CD14-positive monocyte (primary cell): ENCODE measurements at regions not wholly inside any gene's neighbourhood (a gene's known extent, or its start where the extent isn't known, plus 50 kb on each side); places are given as distances from the start of the nearest gene placed in this dataset.
A peak's percentile ranks its signal among the peaks of the same experiment; 100 is the strongest.

Experiments
- DNase-seq, 3 donors: peaks; one replicate each; pipeline ENCODE4 v3.0.0-alpha.2; 2011 to 2022
- H2AFZ ChIP-seq: 2 replicates; pipeline ENCODE4 v1.6.0; 2012; ENCODE audit warnings: mild to moderate bottlenecking, low read depth, low read length, inconsistent platforms; ENCODE audit not compliant: insufficient read depth, poor library complexity, severe bottlenecking
- H3K27ac ChIP-seq, 2 donors: 1 replicate in 1 of 2; 2 replicates in 1 of 2; pipeline ENCODE4 v1.5.1; 2012 to 2013; ENCODE audit warnings: low read length in 2 of 2, control low read depth in 1 of 2, inconsistent platforms in 1 of 2, low read depth in 1 of 2, mild to moderate bottlenecking in 1 of 2
- H3K27me3 ChIP-seq, 2 donors: one replicate each; pipeline versions ENCODE4 v1.6.0 to v1.6.1; 2011 to 2013; ENCODE audit warnings: low read length in 2 of 2; ENCODE audit not compliant: control insufficient read depth in 2 of 2, insufficient read depth in 2 of 2
- H3K36me3 ChIP-seq, 2 donors: replicated peaks in 1 of 2; 1 replicate in 1 of 2; 2 replicates in 1 of 2; pipeline versions ENCODE4 v1.5.1 to v1.6.1; 2012 to 2013; ENCODE audit warnings: low read length in 2 of 2, control low read depth in 1 of 2, inconsistent platforms in 1 of 2, mild to moderate bottlenecking in 1 of 2; ENCODE audit not compliant: insufficient read depth in 2 of 2, control insufficient read depth in 1 of 2
- H3K4me1 ChIP-seq, 2 donors: 1 replicate in 1 of 2; 2 replicates in 1 of 2; pipeline versions ENCODE4 v1.5.1 to v1.6.1; 2012 to 2013; ENCODE audit warnings: low read length in 2 of 2, control low read depth in 1 of 2, inconsistent platforms in 1 of 2, mild to moderate bottlenecking in 1 of 2, moderate library complexity in 1 of 2; ENCODE audit not compliant: insufficient read depth in 2 of 2, control insufficient read depth in 1 of 2
- H3K4me2 ChIP-seq: replicated peaks from 2 replicates; pipeline ENCODE3; 2012; ENCODE audit warnings: low read length, moderate library complexity, mild to moderate bottlenecking; ENCODE audit not compliant: poor library complexity, severe bottlenecking; ENCODE audit errors: extremely low read depth
- H3K4me3 ChIP-seq, 3 experiments: fragments of 200-600 bp in 1 of 3; sonication (generic) in 1 of 3; replicated peaks in 1 of 3; 1 replicate in 2 of 3; 2 replicates in 1 of 3; pipeline ENCODE4 v1.5.1; 2011 to 2013; ENCODE audit warnings: low read length in 3 of 3, mild to moderate bottlenecking in 3 of 3, control low read depth in 2 of 3, low read depth in 2 of 3, inconsistent platforms in 1 of 3, moderate library complexity in 1 of 3
- H3K79me2 ChIP-seq: 2 replicates; pipeline ENCODE4 v1.6.0; 2012; ENCODE audit warnings: mild to moderate bottlenecking, control low read depth, inconsistent platforms, low read length, moderate library complexity; ENCODE audit not compliant: insufficient read depth
- H3K9ac ChIP-seq: 2 replicates; pipeline ENCODE4 v1.6.0; 2017; ENCODE audit warnings: low read length, mild to moderate bottlenecking; ENCODE audit not compliant: insufficient read depth, poor library complexity, severe bottlenecking
- H3K9me3 ChIP-seq, 2 donors: replicated peaks in 1 of 2; 1 replicate in 1 of 2; 2 replicates in 1 of 2; pipeline versions ENCODE4 v1.5.1 to v1.6.1; 2012 to 2013; ENCODE audit warnings: low read length in 2 of 2, control low read depth in 1 of 2; ENCODE audit not compliant: control insufficient read depth in 1 of 2, insufficient read depth in 1 of 2
- H4K20me1 ChIP-seq: 2 replicates; pipeline ENCODE4 v1.6.0; 2012; ENCODE audit warnings: mild to moderate bottlenecking, low read length, control low read depth, moderate library complexity; ENCODE audit not compliant: insufficient read depth
- H3K27ac Mint-ChIP-seq, 7 donors: one replicate each; pipeline ENCODE4 v1.8.0; 2020; ENCODE audit warnings: mild to moderate bottlenecking in 7 of 7, mixed read lengths in 7 of 7, moderate library complexity in 6 of 7, inconsistent platforms in 2 of 7
- H3K27me3 Mint-ChIP-seq, 3 donors: one replicate each; pipeline ENCODE4 v1.8.0; 2021 to 2022; ENCODE audit warnings: low read depth in 3 of 3, mild to moderate bottlenecking in 3 of 3, mixed read lengths in 3 of 3, moderate library complexity in 3 of 3, inconsistent platforms in 1 of 3
- H3K36me3 Mint-ChIP-seq, 2 donors: one replicate each; pipeline ENCODE4 v1.8.0; 2020; ENCODE audit warnings: mixed read lengths in 2 of 2, inconsistent platforms in 1 of 2, mild to moderate bottlenecking in 1 of 2
- H3K4me1 Mint-ChIP-seq: one replicate; pipeline ENCODE4 v1.8.0; 2020; ENCODE audit warnings: mild to moderate bottlenecking, mixed read lengths
- H3K4me3 Mint-ChIP-seq, 2 donors: one replicate each; pipeline ENCODE4 v1.8.0; 2020; ENCODE audit warnings: mild to moderate bottlenecking in 2 of 2, mixed read lengths in 2 of 2, moderate library complexity in 1 of 2
- H3K9me3 Mint-ChIP-seq, 7 donors: one replicate each; pipeline ENCODE4 v1.8.0; 2020 to 2022; ENCODE audit warnings: mixed read lengths in 7 of 7, mild to moderate bottlenecking in 6 of 7, moderate library complexity in 6 of 7, inconsistent platforms in 2 of 7
- CTCF ChIP-seq: fragments of 200-600 bp; IDR thresholded peaks from one replicate; pipeline ENCODE4 v1.8.0; 2022; ENCODE audit warnings: antibody characterized with exemption, mild to moderate bottlenecking
- WGBS: methylation state at CpG from one replicate; pipeline ENCODE4 v1.1.5; 2013; ENCODE audit warnings: missing lambda C conversion rate; ENCODE audit not compliant: insufficient coverage; 5-methylcytosine and 5-hydroxymethylcytosine counted together
- intact Hi-C, 2 donors: fragments of 100-400 bp; cut with micrococcal nuclease; formaldehyde crosslinking; loops; one replicate each; pipeline versions ENCODE4 v1.15.0 to v1.15.1; 2023

- Mint-ChIP-seq H3K36me3 (peaks cover 0 to 3% of the 10 kb centered on the region in 2 donors), H3K27me3 (peaks cover 17 to 19% (median 18%) of the 10 kb centered on the region in 3 donors), H3K9me3 (peaks cover 0 to 16% (median 11%) of the 10 kb centered on the region in 7 donors), H3K4me3 (peak overlapping the region in 1 of 2 donors; percentile 61), H3K27ac (no peak overlapping the region), H3K4me1 (peaks cover 41% of the 10 kb centered on the region)
- no peak for DNase-seq
- no peaks in the 10 kb centered on the region for H3K9me3 ChIP-seq
- no peak overlapping the region for H3K4me3 ChIP-seq
- peak overlapping the region; percentile 11 for H2AFZ ChIP-seq
- no peak overlapping the region for H3K9ac ChIP-seq
- H3K36me3 ChIP-seq, result no peaks in the 10 kb centered on the region
- no peak overlapping the region for H3K4me2 ChIP-seq
- no peaks in the 10 kb centered on the region for H3K27me3 ChIP-seq
- peaks cover 28 to 31% of the 10 kb centered on the region in 2 donors for H3K4me1 ChIP-seq
- no peaks in the 10 kb centered on the region for H3K79me2 ChIP-seq
- 57% methylated on average over 3 of the region's 4 CpGs for WGBS
- TF ChIP-seq CTCF, result no peak
- intact Hi-C loops, result no loop called here
- H3K27ac ChIP-seq, result no peak overlapping the region
- H4K20me1 ChIP-seq, result no peaks in the 10 kb centered on the region
These were observed 142.6 kb upstream of the CYP1B1 start for GRCh38 chr2:38218591-38218991.

- H3K4me1 ChIP-seq, result peaks cover 33 to 41% of the 10 kb centered on the region in 2 donors
- no peak for DNase-seq
- H3K4me2 ChIP-seq, result no peak overlapping the region
- Mint-ChIP-seq H3K27me3 (peaks cover 12 to 19% (median 14%) of the 10 kb centered on the region in 3 donors), H3K9me3 (peaks cover 0 to 15% (median 7%) of the 10 kb centered on the region in 7 donors), H3K4me3 (peak overlapping the region in 1 of 2 donors; percentile 61), H3K27ac (no peak overlapping the region), H3K36me3 (peaks cover 0 to 3% of the 10 kb centered on the region in 2 donors), H3K4me1 (peaks cover 45% of the 10 kb centered on the region)
- no peaks in the 10 kb centered on the region for H3K9me3 ChIP-seq
- H3K27ac ChIP-seq, result no peak overlapping the region
- no peak overlapping the region for H3K4me3 ChIP-seq
- H3K79me2 ChIP-seq, result no peaks in the 10 kb centered on the region
- H3K9ac ChIP-seq, result no peak overlapping the region
- no peaks in the 10 kb centered on the region for H3K27me3 ChIP-seq
- intact Hi-C loops, result no loop called here
- H4K20me1 ChIP-seq, result no peaks in the 10 kb centered on the region
- TF ChIP-seq CTCF, result no peak
- H2AFZ ChIP-seq, result no peak overlapping the region
- no peaks in the 10 kb centered on the region for H3K36me3 ChIP-seq
- 94% methylated on average over 3 of the region's 6 CpGs for WGBS
These were observed 141.6 kb upstream of the CYP1B1 start for GRCh38 chr2:38217401-38218188.
